ENCODE measurements at regions not wholly inside any gene's neighbourhood (a gene's known extent, or its start where the extent isn't known, plus 50 kb on each side); places are given as distances from the start of the nearest gene placed in this dataset.

GRCh38 chr6:48169635-48170034, 58.6 kb upstream of the PTCHD4 start:
- no peak for DNase-seq (ENCODE audit: low read depth)

Data from forelimb muscle (tissue), 1 donor.